ENCODE measurements at regions not wholly inside any gene's neighbourhood (a gene's known extent, or its start where the extent isn't known, plus 50 kb on each side); places are given as distances from the start of the nearest gene placed in this dataset.

DNA sequence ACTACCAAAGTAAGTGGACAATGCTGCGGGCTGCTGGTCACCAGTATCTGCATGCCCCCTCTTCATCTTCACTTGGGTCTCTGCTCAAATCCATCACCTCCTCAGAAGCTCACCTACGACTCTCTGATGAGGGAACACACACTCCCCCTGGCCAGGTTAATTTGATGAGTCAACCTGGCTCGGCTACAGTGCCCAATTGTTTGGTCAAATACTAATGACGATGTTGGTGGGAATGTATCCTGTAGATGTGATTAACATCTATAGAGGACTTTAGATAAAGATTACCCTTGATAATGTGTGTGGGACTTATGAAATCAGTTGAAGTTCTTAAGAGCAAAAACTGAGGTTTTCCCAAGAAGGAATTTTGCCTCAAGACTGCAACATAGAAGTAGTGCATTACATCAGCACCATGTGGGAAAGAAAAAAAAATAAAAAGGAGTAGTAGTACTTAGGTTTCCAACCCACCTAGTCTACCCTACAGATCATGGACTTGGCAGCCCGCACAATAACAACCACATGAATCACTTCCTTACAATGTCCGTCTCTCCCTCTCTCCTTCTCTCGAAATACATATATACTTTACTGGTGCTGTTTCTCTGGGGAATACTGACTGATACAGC lies 467.3 kb downstream of the DNAH5 start:
- DNase-seq (ENCODE audit: low read depth in 2 of 2), result peak in 1 of 2 donors; percentile 10

DNA sequence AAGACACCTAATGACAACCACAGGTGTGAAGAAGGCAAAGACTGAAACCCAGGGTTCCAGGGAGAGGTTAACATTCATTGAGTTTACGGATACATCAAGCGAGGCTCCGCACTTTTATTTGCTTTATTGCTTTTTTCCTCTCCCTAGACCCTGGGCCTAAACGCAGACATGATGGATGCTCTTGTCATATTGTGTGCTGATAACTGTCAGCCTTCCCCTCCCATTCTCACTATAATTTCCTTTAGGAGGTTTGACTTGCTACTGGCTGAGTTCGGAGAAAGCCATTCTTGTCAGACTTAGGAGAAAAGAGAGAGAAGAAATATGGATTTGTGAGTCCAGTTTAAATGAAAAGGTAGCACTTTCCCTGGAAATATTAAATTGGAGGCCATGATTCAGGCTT lies 471.6 kb downstream of the DNAH5 start:
- no peak for DNase-seq (ENCODE audit: low read depth in 2 of 2)

GRCh38 chr5:13470975-13471374 lies 473.5 kb downstream of the DNAH5 start:
- DNase-seq (ENCODE audit: low read depth in 2 of 2), result no peak

DNA sequence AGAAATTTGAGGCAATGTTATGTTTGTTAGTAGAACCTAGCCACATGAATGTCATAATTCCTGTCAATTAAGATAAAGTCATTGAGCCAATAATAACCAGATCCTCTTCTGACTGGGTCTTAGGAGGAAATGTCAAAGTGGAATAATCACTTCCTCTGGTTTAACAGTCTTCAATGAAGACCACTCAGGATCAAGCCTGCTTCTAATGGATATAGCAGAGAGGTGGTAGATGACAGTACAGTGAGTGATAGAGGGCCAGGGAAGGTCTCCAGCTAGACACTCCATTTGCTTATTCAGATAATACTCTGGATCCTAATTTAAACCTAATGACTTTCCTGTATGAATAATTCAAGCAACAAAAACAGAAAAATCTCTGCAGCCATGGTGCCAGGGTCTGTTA lies 474.2 kb downstream of the DNAH5 start:
- DNase-seq (ENCODE audit: low read depth in 2 of 2), result no peak

DNA sequence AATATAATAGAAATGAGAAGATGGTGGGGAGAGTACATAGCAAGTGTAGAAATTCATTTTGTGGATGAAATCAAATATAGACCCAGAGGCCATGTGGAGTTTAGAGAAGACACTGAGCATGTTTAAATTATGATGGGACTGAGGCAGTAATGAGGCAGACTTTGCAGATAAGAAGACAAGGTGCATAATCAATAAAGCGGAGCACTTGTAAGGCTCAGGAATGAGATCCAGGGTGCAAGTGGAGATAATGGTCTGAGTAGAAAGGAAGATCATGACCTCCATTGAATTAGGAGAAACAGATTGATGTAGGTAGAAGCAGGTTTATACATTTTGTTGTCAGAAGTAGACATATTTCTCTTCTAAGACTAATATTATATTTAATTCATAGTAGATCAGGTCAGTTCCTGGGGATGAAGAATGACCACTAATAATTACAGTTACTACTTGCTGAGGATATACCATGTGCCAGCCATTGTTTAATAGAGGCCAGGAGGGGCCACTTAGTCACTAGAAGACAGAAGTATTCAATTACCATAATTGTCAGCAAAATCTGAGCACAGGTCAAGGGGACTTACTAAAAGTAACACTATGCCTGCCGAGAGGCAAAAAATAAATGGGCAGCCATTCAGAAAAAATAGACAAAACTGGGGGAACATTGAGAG lies 479.8 kb downstream of the DNAH5 start:
- DNase-seq (ENCODE audit: low read depth in 2 of 2), result no peak

GRCh38 chr5:13460587-13460986 lies 483.9 kb downstream of the DNAH5 start:
- no peak for DNase-seq (ENCODE audit: low read depth in 2 of 2)

DNA sequence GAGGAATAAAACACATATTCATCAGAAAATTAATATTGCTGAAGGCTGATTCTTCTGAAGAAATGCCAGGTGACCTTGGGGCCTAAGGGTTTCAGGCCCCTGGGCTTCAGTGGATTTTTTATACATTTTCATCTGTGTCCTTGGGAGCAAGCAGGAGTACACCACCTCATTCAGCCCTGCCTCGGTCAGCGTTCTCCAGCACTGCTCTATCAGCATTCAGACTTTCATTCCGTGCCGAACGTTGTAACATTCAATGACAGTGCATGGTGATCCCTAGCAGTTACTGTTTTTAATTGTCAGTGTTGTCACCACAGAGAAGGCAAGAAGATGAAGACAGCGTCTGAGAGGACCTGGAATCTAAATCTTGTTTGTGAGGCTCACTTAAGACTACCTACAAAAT lies 490.4 kb downstream of the DNAH5 start:
- no peak for DNase-seq (ENCODE audit: low read depth in 2 of 2)

DNA sequence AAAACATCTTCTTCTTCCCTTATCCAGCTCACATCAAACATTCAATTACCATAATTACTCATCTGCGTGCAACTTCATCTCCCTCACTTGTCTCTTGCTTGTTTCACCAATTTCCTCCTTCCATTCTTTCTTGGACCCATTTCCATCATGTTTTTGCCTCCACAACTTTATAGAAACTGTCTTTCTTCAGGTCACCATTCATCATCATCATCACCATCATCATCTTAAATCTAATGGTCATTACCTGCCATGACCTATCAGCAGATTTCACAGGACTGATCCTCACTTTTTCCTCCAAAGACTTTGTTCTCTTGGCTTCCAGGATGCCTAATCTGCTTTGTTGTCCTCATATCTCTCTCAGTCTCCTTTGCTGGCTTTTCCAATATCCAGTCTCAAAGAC lies 495.6 kb downstream of the DNAH5 start:
- DNase-seq (ENCODE audit: low read depth in 2 of 2), result no peak

- DNase-seq (ENCODE audit: low read depth in 2 of 2), result no peak
Observed at GRCh38 chr5:13439430-13439829, 505.1 kb downstream of the DNAH5 start.

DNA sequence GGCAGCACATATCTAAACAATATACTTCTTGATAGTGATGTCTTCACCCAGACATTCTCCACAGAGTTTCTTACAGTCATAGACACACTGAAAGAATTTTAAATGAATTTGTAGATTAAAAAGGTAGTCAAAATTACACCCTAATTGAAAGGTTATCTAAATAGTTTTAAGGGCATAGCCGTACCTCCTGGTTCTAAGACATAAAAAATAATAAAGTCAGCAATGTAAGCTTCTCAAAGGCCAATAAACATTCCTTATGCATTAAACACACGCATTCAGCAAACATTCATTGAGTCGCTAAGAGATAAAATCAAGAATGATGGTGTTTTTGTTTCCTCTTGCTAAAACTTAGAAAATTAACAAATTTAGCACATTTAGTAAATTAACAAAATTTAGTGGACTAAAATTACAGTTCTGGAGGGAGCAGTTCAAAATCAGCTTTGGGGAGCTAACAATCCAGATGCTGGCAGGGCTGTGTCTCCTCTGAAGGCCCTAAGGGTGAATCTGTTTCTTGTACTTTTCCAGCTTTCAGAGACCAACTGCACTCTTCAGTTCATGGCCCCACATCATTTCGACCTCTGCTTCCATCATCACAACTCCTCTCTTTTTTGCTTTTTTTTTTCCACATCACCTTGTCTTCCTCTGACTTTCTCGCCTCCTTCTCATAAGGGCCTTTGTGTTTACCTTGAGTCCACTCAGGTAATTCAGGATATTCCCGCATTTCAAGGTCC lies 516.5 kb downstream of the DNAH5 start:
- DNase-seq (ENCODE audit: low read depth in 2 of 2), result no peak

DNA sequence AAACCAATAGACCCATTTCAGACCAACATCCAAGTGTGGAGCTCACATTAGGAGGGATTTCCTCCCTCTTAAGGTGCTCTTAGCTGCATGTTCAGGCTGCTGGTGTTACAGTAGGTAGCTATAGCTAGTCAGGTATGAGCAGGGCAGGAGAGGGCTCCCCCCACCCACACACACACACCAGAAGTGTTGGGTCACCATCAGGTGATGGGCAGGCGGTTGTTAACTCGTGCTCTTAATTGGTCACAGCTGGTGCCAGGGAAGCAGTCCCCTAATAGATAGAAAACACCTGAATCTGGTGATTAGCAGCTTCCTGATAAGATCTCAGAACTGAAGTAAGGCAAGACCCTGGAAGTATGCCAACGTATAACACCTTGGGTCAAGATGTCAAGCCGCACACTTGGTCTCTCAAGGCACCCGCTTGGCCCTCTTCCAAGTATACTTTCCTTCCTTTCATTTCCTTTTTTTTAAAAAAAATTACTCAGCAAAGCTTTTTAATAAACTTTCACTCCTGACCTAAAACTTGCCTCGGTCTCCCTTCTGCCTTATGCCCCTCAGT lies 532.4 kb downstream of the DNAH5 start:
- DNase-seq (ENCODE audit: low read depth in 2 of 2), result no peak

DNA sequence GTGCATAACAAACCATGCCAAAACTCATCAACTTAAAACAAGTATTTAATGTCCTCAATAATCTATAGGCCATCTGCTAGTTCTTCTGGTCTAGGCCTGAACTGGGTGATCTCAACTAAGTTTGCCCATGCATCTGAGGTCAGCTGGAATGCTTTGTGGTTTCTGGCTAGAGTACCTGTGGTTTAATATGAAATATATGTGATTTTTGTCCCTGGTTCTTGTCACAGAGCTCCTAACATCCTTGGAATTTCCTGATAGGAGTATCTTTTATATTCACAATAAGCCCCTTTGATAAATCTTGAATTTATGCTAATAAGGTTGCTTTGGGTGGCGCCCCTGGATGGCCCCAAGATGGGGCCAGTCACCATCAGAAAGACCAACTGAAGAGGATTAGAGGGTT lies 535.9 kb downstream of the DNAH5 start:
- no peak for DNase-seq (ENCODE audit: low read depth in 2 of 2)

DNA sequence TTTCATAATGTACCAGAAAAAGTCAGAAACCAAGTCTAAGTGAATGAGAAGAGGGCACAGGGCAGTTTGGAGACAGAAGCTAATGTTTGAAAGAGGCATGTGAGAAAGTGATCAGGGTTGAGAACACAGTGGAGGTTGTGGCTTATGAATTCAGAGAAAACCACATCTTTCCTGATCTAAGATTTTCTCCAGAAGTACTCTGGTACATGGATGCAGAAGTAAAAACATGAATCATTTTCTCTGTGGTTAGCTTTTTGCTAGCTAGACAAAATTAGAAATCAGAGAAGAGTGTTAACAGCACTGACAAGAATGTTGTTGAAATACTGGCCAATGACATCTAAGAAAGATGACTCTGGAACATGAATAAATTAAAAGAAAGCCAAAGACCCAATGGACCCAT lies 541.1 kb downstream of the DNAH5 start:
- no peak for DNase-seq (ENCODE audit: low read depth in 2 of 2)

DNA sequence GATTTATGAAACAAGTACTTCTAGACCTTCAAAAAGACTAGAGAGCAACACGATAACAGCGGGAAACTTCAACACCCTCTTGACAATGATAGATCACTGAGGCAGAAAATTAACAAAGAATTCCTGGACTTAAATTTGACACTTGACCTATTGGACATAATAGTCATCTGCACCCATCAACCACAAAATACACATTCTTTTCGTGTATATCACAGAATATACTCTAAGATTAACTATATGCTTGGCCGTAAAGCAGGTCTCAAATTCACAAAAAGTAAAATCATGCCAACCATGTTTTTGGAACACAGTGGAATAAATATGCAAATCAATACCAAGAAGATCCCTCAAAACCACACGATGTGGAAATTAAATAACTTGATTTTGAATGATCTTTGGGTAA lies 559.4 kb downstream of the DNAH5 start:
- DNase-seq (ENCODE audit: low read depth in 2 of 2), result no peak

GRCh38 chr5:13382232-13382631 lies 562.3 kb downstream of the DNAH5 start:
- DNase-seq (ENCODE audit: low read depth in 2 of 2), result no peak

GRCh38 chr5:13378091-13378490 lies 566.4 kb downstream of the DNAH5 start:
- no peak for DNase-seq (ENCODE audit: low read depth in 2 of 2)

DNA sequence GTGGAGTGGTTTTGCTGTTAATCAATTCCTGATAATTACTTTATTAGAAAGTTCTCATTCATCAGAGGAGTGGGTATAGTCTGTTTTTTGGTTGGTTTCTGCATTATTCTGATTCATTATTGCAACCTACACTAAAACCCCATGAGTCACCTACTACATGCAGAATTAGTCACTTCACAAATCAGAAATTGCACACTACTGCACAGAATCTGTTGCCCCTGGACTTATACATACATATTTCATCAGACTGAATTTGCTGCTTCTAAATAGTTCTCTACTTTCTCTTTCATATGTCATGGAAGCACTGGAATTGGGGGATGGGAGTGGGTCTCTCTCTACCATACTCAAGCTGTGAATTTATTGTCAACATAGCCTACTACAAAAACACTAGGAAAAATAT lies 585.1 kb downstream of the DNAH5 start:
- DNase-seq (ENCODE audit: low read depth in 2 of 2), result no peak

GRCh38 chr5:13358342-13358741 lies 586.1 kb downstream of the DNAH5 start:
- no peak for DNase-seq (ENCODE audit: low read depth in 2 of 2)

GRCh38 chr5:13357929-13358328 lies 586.6 kb downstream of the DNAH5 start:
- no peak for DNase-seq (ENCODE audit: low read depth in 2 of 2)

- DNase-seq (ENCODE audit: low read depth in 2 of 2), result no peak
Observed at GRCh38 chr5:13356226-13356625, 588.3 kb downstream of the DNAH5 start.

- no peak for DNase-seq (ENCODE audit: low read depth in 2 of 2)
Observed at GRCh38 chr5:13354611-13355010, 589.9 kb downstream of the DNAH5 start.

DNA sequence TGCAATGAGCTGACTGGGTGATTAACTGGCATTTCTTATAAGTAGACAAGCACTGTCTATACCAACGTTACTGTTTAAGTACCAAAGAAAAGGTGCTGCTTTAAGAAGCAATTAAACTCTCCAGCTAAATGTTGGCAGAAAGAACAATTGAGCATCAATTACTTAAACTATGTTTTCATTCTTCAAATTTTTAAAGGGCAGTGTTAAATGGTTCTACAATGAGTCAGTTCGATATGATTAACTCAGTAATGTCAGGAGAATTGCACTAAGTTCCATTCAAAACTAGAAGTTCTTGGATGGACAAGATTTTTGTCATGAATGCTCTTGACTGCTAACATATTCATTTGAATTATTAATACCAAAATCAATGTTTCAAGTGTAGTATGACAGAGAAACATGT lies 593.7 kb downstream of the DNAH5 start:
- no peak for DNase-seq (ENCODE audit: low read depth in 2 of 2)

DNA sequence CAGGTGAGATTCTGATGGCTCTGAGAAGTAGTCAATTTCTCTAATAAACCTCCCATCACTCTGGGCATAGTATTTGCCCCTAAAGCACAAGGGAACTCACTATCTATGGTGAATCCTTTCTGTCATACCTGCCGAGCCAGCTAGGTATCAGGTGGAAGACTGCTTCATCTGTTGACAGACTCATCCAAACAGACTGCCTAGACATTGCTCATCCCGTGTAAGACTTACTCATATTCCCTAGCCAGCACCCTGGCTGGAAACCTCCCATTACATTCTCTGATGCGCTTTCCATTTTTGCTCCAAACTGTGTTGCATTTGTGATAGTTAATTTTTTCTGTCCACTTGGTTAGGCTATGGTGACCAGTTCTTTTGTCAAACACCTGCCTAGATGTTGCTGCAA lies 595.9 kb downstream of the DNAH5 start:
- no peak for DNase-seq (ENCODE audit: low read depth in 2 of 2)

Measured in dermis microvascular lymphatic vessel endothelial cell (primary cell).